Neural progenitor cell (in vitro differentiated cells): ENCODE measurements at regions not wholly inside any gene's neighbourhood (a gene's known extent, or its start where the extent isn't known, plus 50 kb on each side); places are given as distances from the start of the nearest gene placed in this dataset.

Experiments used
- EZH2 ChIP-seq: fragments of 200-600 bp; sonication (generic); IDR thresholded peaks from 2 replicates; pipeline ENCODE4 v1.6.1; 2017; ENCODE audit warnings: antibody characterized with exemption, mild to moderate bottlenecking, moderate library complexity
- EZH2phosphoT487 ChIP-seq: fragments of 200-600 bp; sonication (generic); IDR thresholded peaks from 2 replicates; pipeline ENCODE4 v1.6.1; 2017; ENCODE audit warnings: antibody characterized with exemption
- TF ChIP-seq, protein P1 (sequence below): fragments of 200-600 bp; sonication (generic); IDR thresholded peaks from 2 replicates; pipeline ENCODE4 v1.5.1; 2017; ENCODE audit warnings: antibody characterized with exemption, mild to moderate bottlenecking

DNA sequence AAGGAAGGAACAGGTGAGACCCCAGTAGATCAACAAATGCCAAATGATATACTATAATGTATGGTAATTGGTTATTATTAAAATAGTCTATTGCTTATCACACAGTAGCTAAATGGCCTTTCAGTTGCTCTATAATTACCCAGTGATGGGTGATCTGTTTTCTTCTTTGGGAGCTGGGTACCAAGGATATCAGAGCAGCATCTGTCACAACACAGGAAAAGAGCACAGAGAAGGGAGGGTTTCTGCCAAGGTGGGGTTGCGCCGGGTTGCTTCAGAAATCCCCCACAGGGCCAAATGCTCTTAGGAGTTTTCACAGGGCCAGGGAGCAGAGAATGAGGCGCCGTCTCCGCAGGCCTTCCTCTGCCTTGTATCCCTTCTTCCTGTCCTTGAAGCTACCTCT is 469.4 kb downstream of the INSC start:
- no peak for TF ChIP-seq EZH2phosphoT487
- TF ChIP-seq, protein P1, sequence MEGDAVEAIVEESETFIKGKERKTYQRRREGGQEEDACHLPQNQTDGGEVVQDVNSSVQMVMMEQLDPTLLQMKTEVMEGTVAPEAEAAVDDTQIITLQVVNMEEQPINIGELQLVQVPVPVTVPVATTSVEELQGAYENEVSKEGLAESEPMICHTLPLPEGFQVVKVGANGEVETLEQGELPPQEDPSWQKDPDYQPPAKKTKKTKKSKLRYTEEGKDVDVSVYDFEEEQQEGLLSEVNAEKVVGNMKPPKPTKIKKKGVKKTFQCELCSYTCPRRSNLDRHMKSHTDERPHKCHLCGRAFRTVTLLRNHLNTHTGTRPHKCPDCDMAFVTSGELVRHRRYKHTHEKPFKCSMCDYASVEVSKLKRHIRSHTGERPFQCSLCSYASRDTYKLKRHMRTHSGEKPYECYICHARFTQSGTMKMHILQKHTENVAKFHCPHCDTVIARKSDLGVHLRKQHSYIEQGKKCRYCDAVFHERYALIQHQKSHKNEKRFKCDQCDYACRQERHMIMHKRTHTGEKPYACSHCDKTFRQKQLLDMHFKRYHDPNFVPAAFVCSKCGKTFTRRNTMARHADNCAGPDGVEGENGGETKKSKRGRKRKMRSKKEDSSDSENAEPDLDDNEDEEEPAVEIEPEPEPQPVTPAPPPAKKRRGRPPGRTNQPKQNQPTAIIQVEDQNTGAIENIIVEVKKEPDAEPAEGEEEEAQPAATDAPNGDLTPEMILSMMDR, result no peak
- no peak for TF ChIP-seq EZH2
